ENCODE measurements at regions not wholly inside any gene's neighbourhood (a gene's known extent, or its start where the extent isn't known, plus 50 kb on each side); places are given as distances from the start of the nearest gene placed in this dataset.

DNA sequence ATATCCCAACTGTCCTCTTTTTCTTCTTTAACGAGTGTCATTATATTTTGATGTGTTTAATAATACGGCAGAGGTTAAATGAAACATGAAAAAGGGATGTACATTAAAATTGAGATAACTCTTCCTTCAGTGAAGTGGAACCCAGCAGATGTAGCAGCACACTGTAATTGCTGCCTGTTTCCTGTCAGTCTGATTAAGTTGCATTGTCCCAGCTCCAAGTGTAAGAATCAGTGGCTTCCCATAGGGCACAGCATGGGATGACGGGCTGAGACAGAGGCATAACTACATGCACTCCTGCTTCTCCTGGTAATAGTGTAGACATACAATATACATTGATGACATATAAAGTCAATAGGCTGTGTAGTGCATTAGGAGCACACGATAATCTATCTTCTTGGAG, 175.8 kb upstream of the TCF4 start:
- H3K27ac Mint-ChIP-seq: no peak overlapping the region
- no peak overlapping the region for H3K4me3 Mint-ChIP-seq
- CTCF ChIA-PET: no interaction called here
- POLR2A ChIA-PET: no interaction called here
- H3K4me1 Mint-ChIP-seq: no peaks in the 10 kb centered on the region
- peaks cover 7% of the 10 kb centered on the region for H3K9me3 Mint-ChIP-seq
- DNase-seq: no peak
- H3K27me3 Mint-ChIP-seq: no peaks in the 10 kb centered on the region
- no peaks in the 10 kb centered on the region for H3K36me3 Mint-ChIP-seq (ENCODE audit: low read depth)

GRCh38 chr18:55763298-55763697, 175.3 kb upstream of the TCF4 start:
- ChIA-PET POLR2A (no interaction called here), CTCF (no interaction called here)
- no peak for DNase-seq
- Mint-ChIP-seq H3K4me3 (no peak overlapping the region), H3K36me3 (ENCODE audit: low read depth) (no peaks in the 10 kb centered on the region), H3K9me3 (peaks cover 7% of the 10 kb centered on the region), H3K27me3 (no peaks in the 10 kb centered on the region), H3K4me1 (no peaks in the 10 kb centered on the region), H3K27ac (no peak overlapping the region)

GRCh38 chr18:55762424-55762823, 174.4 kb upstream of the TCF4 start:
- ChIA-PET POLR2A (no interaction called here), CTCF (no interaction called here)
- DNase-seq: no peak
- Mint-ChIP-seq H3K4me3 (no peak overlapping the region), H3K9me3 (peaks cover 7% of the 10 kb centered on the region), H3K27me3 (no peaks in the 10 kb centered on the region), H3K36me3 (ENCODE audit: low read depth) (no peaks in the 10 kb centered on the region), H3K27ac (no peak overlapping the region), H3K4me1 (no peaks in the 10 kb centered on the region)

GRCh38 chr18:55753643-55754263, 165.8 kb upstream of the TCF4 start:
- POLR2A ChIA-PET: no interaction called here
- no peak overlapping the region for H3K4me3 Mint-ChIP-seq
- CTCF ChIA-PET: no interaction called here

DNA sequence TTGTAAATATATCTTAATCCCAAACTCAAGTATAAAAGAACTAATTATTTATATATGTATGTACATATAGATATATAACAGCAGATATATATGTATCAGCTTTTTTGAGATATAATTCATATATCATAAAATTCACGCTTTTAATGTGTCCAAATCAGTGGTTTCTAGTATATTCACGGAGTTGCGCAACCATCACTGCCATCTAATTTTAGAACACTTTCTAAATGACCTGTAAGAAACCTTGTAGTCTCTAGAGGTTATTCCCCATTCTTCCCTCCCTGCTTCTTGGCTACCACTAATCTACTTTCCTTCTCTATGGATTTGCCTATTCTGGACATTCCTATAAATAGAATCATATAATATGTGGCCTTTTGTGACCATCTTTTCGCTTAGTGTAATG, 163.5 kb upstream of the TCF4 start:
- H3K27me3 Mint-ChIP-seq: no peaks in the 10 kb centered on the region
- POLR2A ChIA-PET: no interaction called here
- no peaks in the 10 kb centered on the region for H3K4me1 Mint-ChIP-seq
- H3K36me3 Mint-ChIP-seq (ENCODE audit: low read depth): no peaks in the 10 kb centered on the region
- no peak for DNase-seq
- CTCF ChIA-PET: no interaction called here
- H3K9me3 Mint-ChIP-seq: peaks cover 6% of the 10 kb centered on the region
- H3K4me3 Mint-ChIP-seq: no peak overlapping the region
- H3K27ac Mint-ChIP-seq: no peak overlapping the region

More at GRCh38 chr18:55753643-55754263, 165.8 kb upstream of the TCF4 start:
- H3K27me3 Mint-ChIP-seq: no peaks in the 10 kb centered on the region
- no peak for DNase-seq
- no peaks in the 10 kb centered on the region for H3K36me3 Mint-ChIP-seq (ENCODE audit: low read depth)
- H3K4me1 Mint-ChIP-seq: no peaks in the 10 kb centered on the region
- peaks cover 4% of the 10 kb centered on the region for H3K9me3 Mint-ChIP-seq
- no peak overlapping the region for H3K27ac Mint-ChIP-seq

GRCh38 chr18:55748227-55748738, 160.3 kb upstream of the TCF4 start:
- ChIA-PET CTCF (no interaction called here), POLR2A (no interaction called here)
- no peak overlapping the region for H3K27ac Mint-ChIP-seq
- H3K4me3 Mint-ChIP-seq: no peak overlapping the region
- no peak for DNase-seq
- no peaks in the 10 kb centered on the region for H3K36me3 Mint-ChIP-seq (ENCODE audit: low read depth)
- peaks cover 6% of the 10 kb centered on the region for H3K9me3 Mint-ChIP-seq
- no peaks in the 10 kb centered on the region for H3K4me1 Mint-ChIP-seq
- no peaks in the 10 kb centered on the region for H3K27me3 Mint-ChIP-seq

GRCh38 chr18:55744206-55744605, 156.2 kb upstream of the TCF4 start:
- no peak overlapping the region for H3K4me3 Mint-ChIP-seq
- DNase-seq: no peak
- ChIA-PET CTCF (no interaction called here), POLR2A (no interaction called here)
- no peaks in the 10 kb centered on the region for H3K4me1 Mint-ChIP-seq
- no peaks in the 10 kb centered on the region for H3K36me3 Mint-ChIP-seq (ENCODE audit: low read depth)
- no peaks in the 10 kb centered on the region for H3K27me3 Mint-ChIP-seq
- H3K27ac Mint-ChIP-seq: no peak overlapping the region
- H3K9me3 Mint-ChIP-seq: peaks cover 2% of the 10 kb centered on the region

- Mint-ChIP-seq H3K27ac (no peak overlapping the region), H3K36me3 (ENCODE audit: low read depth) (no peaks in the 10 kb centered on the region), H3K9me3 (peaks cover 2% of the 10 kb centered on the region), H3K4me1 (no peaks in the 10 kb centered on the region), H3K27me3 (no peaks in the 10 kb centered on the region), H3K4me3 (no peak overlapping the region)
- ChIA-PET POLR2A (no interaction called here), CTCF (no interaction called here)
- DNase-seq: no peak
Measured at GRCh38 chr18:55743736-55744135, 155.7 kb upstream of the TCF4 start.

DNA sequence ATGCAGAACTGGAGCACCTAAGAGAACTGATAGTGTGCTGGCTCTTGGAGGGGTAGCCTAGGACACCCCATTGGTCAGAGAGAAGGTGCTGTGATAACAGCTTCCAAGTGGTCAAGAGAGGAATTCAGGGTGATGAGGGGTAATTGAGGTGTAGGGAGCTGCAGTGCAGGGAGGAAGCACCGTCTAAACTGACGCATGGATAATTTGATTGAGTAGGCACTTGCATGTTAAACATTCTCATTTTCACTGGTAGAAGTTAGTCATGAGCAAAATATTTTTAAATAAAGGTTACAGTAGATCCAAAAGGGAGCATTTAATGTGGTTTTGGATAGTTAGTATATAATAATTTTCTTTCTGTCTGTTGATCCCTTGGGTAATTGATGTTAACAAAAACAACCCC, 155.1 kb upstream of the TCF4 start:
- peaks cover under 1% of the 10 kb centered on the region for H3K9me3 Mint-ChIP-seq
- H3K4me1 Mint-ChIP-seq: no peaks in the 10 kb centered on the region
- ChIA-PET CTCF (no interaction called here), POLR2A (no interaction called here)
- no peaks in the 10 kb centered on the region for H3K27me3 Mint-ChIP-seq
- no peak for DNase-seq
- H3K36me3 Mint-ChIP-seq (ENCODE audit: low read depth): no peaks in the 10 kb centered on the region
- no peak overlapping the region for H3K4me3 Mint-ChIP-seq
- H3K27ac Mint-ChIP-seq: no peak overlapping the region

- ChIA-PET POLR2A (no interaction called here), CTCF (no interaction called here)
- Mint-ChIP-seq H3K4me3 (no peak overlapping the region), H3K4me1 (no peaks in the 10 kb centered on the region), H3K9me3 (no peaks in the 10 kb centered on the region), H3K36me3 (ENCODE audit: low read depth) (no peaks in the 10 kb centered on the region), H3K27me3 (no peaks in the 10 kb centered on the region), H3K27ac (no peak overlapping the region)
- no peak for DNase-seq
Measured at GRCh38 chr18:55739488-55739887, 151.5 kb upstream of the TCF4 start.

DNA sequence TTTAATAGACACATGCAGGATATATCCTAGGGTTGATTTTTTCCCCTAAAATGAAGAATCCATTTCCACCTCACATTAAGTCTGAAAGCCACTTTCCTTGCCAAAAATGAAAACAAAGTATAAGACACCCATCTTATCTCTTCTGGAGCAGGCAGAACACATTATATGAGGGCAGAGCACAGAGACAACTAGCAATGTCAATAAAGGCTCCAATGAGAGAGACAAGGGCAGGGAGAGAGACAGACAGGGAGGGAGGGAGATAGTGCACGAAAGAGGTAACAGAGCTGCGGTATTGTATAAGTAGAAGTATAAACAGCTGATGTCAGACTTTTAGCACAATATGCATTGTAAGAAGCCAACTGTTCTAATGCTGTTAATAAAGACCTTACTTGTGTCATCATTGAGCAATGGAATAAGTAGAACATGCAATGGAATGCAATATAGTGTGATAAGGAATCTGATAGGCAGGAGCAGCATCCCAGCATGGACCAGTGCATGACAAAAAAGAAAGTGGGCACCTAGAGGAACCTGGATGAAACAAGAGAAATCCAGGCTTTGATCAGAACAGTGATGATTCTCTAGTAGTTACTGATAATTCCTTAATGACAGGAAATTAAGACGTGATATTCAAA, 150.6 kb upstream of the TCF4 start:
- no peaks in the 10 kb centered on the region for H3K27me3 Mint-ChIP-seq
- POLR2A ChIA-PET: no interaction called here
- CTCF ChIA-PET: no interaction called here

DNA sequence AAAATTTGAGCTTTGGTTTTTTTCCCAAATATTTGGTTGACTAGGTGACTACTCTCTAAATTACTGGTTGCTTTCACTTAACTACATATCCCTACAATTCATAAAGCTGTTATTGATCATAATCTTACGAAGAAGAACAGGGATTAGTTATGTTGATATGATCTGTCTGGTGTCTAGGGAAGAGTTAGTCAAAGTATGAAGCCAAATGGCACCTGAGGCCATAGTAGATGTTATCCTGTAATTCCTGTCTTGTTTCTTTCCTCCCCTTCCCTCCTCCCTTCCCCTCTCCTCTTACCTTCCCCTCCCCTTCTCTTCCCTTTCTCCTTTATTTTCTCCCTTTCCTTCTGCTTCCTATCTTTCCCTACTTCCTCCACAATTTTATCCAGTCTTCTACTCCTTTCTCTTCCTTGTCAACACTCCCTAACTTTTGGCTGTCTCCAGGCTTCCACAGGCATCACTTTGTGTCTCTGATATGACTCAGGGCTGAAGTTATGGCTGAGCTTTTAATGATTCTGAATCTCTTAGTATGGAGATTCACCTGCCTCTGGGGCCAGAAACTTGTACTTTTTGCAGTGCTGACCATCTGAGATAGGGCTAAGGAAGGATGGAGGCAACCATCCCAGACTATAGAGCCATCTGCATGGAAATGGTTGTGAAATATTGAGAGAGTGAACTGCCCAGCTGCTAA, 149.9 kb upstream of the TCF4 start:
- Mint-ChIP-seq H3K36me3 (ENCODE audit: low read depth) (no peaks in the 10 kb centered on the region), H3K9me3 (peaks cover 5% of the 10 kb centered on the region), H3K27me3 (no peaks in the 10 kb centered on the region), H3K4me3 (no peak overlapping the region), H3K4me1 (no peaks in the 10 kb centered on the region), H3K27ac (no peak overlapping the region)
- POLR2A ChIA-PET: no interaction called here
- DNase-seq: no peak
- CTCF ChIA-PET: interaction anchor here (0.7 kb wide), 1 partner anchor 8 kb away, joined by 3 read pairs; no protein-coding TSS in a partner anchor

More for the DNA sequence above, 150.6 kb upstream of the TCF4 start:
- no peaks in the 10 kb centered on the region for H3K36me3 Mint-ChIP-seq (ENCODE audit: low read depth)
- no peaks in the 10 kb centered on the region for H3K4me1 Mint-ChIP-seq
- DNase-seq: no peak
- no peak overlapping the region for H3K27ac Mint-ChIP-seq
- H3K4me3 Mint-ChIP-seq: no peak overlapping the region
- H3K9me3 Mint-ChIP-seq: peaks cover 3% of the 10 kb centered on the region

GRCh38 chr18:55737266-55737665, 149.3 kb upstream of the TCF4 start:
- no peak overlapping the region for H3K4me3 Mint-ChIP-seq
- H3K36me3 Mint-ChIP-seq (ENCODE audit: low read depth): no peaks in the 10 kb centered on the region
- ChIA-PET CTCF (interaction anchor here (0.7 kb wide), 1 partner anchor 9 kb away, joined by 3 read pairs; no protein-coding TSS in a partner anchor), POLR2A (no interaction called here)
- no peak for DNase-seq
- no peaks in the 10 kb centered on the region for H3K4me1 Mint-ChIP-seq
- H3K27ac Mint-ChIP-seq: no peak overlapping the region
- peaks cover 5% of the 10 kb centered on the region for H3K9me3 Mint-ChIP-seq
- H3K27me3 Mint-ChIP-seq: no peaks in the 10 kb centered on the region

DNA sequence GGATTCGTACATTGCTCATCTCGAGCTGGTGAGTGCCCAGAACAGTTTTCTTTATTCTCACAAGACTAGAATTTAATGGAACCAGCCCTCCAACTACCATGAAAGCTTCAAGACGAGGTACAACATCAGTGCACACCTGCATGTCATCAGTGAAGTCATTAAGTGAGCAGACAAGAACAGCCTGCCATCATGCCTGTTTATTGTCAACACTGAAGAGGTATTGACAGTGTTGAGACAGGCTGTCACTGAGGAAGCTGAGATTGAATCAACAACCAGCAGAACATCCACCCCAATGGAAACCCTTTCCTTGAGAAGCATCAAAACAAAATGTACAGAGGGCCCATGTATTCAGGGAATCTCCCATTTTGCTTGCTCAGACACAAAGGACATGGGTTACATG, 148.0 kb upstream of the TCF4 start:
- ChIA-PET POLR2A (no interaction called here), CTCF (no interaction called here)
- H3K27ac Mint-ChIP-seq: no peak overlapping the region

More for the DNA sequence above, 148.0 kb upstream of the TCF4 start:
- Mint-ChIP-seq H3K4me3 (no peak overlapping the region), H3K27me3 (no peaks in the 10 kb centered on the region), H3K36me3 (ENCODE audit: low read depth) (no peaks in the 10 kb centered on the region), H3K9me3 (peaks cover 5% of the 10 kb centered on the region), H3K4me1 (no peaks in the 10 kb centered on the region)
- no peak for DNase-seq
